IPS-18a (cell line): ENCODE measurements at regions not wholly inside any gene's neighbourhood (a gene's known extent, or its start where the extent isn't known, plus 50 kb on each side); places are given as distances from the start of the nearest gene placed in this dataset.

ENCODE experiments used
- H3K27ac ChIP-seq: one replicate; pipeline ENCODE4 v1.5.1; 2013; ENCODE audit warnings: low read length
- H3K27me3 ChIP-seq: one replicate; pipeline ENCODE4 v1.6.1; 2013; ENCODE audit warnings: mild to moderate bottlenecking, low read length; ENCODE audit not compliant: control insufficient read depth, insufficient read depth
- H3K36me3 ChIP-seq: one replicate; pipeline ENCODE4 v1.6.1; 2013; ENCODE audit warnings: low read depth, low read length; ENCODE audit not compliant: control insufficient read depth
- H3K4me1 ChIP-seq: one replicate; pipeline ENCODE4 v1.6.1; 2013; ENCODE audit warnings: low read depth, low read length; ENCODE audit not compliant: control insufficient read depth
- H3K4me3 ChIP-seq: one replicate; pipeline ENCODE4 v1.5.1; 2013; ENCODE audit warnings: low read length
- H3K9ac ChIP-seq: one replicate; pipeline ENCODE4 v1.6.1; 2013; ENCODE audit warnings: mild to moderate bottlenecking, low read length, moderate library complexity
- H3K9me3 ChIP-seq: one replicate; pipeline ENCODE4 v1.6.1; 2013; ENCODE audit warnings: low read depth, low read length; ENCODE audit not compliant: control insufficient read depth

DNA sequence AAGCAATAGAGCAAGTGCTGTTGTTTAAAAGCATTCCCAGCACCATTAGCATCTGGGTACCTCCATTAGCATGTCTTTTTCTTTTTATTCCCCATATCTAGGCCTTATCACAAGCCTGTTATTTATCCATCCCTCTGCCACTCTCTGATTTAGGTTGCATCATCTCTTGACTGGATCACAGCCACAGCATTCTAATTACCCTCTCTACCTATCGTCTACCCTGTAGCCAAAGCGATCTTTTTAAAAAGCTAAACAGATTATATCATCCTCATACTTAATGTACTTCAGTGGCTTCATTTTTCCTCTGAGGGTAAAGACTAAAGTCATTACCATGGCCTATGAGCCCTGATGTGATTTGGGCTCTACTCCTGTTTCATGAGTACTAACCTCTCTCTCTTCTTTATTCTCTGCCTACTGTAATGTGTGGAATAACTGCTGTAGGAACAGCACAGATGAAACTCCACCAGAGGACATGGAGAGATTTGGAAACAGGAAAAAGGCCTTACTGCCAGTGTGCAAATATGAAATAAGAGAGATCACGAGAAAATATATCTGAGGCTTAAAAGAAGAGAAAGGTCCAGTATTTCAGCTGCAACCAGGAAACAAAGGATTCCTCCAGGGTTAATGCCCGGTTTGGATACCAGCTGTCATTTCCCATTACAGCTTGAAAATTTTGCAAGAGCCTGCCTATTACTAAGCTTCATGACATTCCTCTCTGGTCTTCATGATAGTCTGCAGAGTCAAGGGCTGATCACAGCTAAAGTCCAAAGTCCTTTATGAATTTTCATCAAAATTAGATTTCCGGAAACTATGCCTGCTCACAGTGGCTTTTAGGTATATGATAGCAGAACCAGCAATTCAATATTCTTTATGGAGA is 422.5 kb upstream of the PDE3A start:
- H3K27me3 ChIP-seq = no peaks in the 10 kb centered on the region
- no peaks in the 10 kb centered on the region for H3K9me3 ChIP-seq
- no peak overlapping the region for H3K4me3 ChIP-seq
- H3K36me3 ChIP-seq = no peaks in the 10 kb centered on the region
- H3K4me1 ChIP-seq = no peaks in the 10 kb centered on the region
- H3K9ac ChIP-seq = no peak overlapping the region
- H3K27ac ChIP-seq = no peak overlapping the region

DNA sequence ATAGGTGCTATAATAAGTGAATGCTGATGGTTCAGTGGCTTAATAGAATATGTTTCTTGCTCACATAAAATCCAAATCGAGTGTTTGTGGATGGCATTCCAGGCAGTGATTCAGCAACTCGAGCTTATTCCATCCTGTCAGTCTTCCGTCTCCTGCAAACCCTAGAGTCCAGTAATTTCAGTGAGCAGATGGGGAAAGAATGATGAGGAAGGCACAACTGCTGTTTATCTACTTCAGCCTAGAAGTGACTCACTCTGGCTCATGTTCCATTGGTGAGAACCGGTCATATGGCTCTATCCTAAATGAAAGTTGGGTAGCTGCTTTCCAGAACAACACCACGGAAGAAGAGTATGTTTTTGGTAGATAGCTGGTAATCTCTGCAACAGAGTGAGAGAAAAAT is 421.8 kb upstream of the PDE3A start:
- Histone ChIP-seq H3K4me1 (no peaks in the 10 kb centered on the region), H3K9me3 (no peaks in the 10 kb centered on the region), H3K9ac (no peak overlapping the region), H3K27me3 (no peaks in the 10 kb centered on the region), H3K27ac (no peak overlapping the region), H3K4me3 (no peak overlapping the region), H3K36me3 (no peaks in the 10 kb centered on the region)

DNA sequence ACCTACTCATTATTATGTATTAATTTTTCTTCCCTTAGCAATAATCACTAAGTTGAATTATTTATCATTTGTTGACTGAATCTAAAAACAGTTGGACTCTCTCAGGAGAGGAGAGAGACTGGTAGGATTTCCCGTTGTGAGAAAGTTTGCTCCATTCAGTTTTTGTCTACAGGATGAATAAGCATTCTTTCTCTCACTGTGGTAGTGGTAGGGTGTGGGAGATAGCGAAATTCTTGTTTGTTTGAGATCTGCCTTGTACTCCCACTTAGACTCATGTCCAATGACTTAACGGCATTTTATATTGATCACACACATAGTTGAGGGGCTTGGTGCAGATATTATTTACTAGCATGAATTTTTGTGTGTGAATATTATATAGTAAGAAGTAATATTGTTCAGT is 421.0 kb upstream of the PDE3A start:
- H3K36me3 ChIP-seq = no peaks in the 10 kb centered on the region
- H3K4me1 ChIP-seq = no peaks in the 10 kb centered on the region
- H3K27ac ChIP-seq = no peak overlapping the region
- H3K9me3 ChIP-seq = no peaks in the 10 kb centered on the region
- H3K4me3 ChIP-seq = no peak overlapping the region
- no peak overlapping the region for H3K9ac ChIP-seq
- no peaks in the 10 kb centered on the region for H3K27me3 ChIP-seq

DNA sequence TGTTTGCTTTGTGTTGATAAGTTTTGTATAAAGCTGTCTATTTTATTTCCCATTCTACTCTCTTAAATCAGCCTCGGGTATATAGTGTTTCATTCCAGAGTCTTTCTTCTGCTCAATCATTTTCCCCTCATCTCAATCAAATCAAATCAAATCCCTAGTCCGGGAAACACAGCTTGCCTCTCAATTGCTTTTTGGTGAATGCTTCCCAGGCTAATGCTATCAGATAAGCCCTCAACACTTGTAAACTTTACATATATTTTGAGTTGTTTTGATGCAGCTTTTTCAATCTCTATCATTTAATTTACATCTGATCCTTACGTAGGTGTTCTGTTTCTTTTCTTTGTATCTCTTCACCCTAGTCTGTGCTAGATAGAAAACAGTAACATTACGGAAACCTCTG is 416.7 kb upstream of the PDE3A start:
- Histone ChIP-seq H3K27me3 (no peaks in the 10 kb centered on the region), H3K4me1 (no peaks in the 10 kb centered on the region), H3K9ac (no peak overlapping the region), H3K9me3 (no peaks in the 10 kb centered on the region), H3K27ac (no peak overlapping the region), H3K36me3 (no peaks in the 10 kb centered on the region), H3K4me3 (no peak overlapping the region)

DNA sequence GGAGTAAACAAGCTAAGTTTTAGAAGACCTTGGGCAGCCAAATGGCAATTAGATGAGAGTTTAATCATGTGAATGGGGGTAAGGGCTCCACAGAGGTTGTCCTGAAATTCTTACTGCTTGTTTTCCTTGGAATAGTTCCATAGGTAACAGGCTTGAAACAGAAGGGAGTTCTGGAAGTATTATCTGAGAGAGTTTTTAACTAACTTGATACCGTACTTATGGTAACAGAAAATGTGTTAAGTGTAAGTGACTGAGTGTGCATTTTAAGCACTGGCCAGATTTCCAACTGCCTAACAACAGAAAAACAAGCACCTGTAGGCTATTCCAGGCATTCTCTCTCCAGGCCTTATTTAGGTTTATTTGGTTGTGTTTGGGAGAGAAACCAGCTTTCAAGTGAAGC is 414.6 kb upstream of the PDE3A start:
- Histone ChIP-seq H3K36me3 (no peaks in the 10 kb centered on the region), H3K4me3 (no peak overlapping the region), H3K4me1 (no peaks in the 10 kb centered on the region), H3K9ac (no peak overlapping the region), H3K27ac (no peak overlapping the region), H3K9me3 (no peaks in the 10 kb centered on the region), H3K27me3 (no peaks in the 10 kb centered on the region)

DNA sequence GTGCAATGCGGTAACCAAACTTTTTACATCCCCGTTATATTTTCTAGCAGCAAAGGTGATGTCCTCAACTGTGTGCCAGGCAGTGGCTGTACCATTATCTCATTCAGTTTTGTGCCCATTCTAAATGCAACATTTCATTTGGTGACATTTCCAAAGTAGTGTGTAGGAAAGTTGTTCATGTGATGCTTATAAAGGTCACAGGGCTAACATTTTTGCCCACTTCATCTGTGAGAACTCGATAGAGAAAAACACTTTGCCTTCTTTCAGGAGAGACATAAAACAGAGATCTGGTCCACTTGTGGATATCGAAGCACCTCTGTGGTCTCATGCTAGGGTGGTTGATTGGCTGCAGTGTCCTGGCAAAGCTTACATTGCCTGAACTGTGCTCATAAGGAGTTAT is 414.2 kb upstream of the PDE3A start:
- Histone ChIP-seq H3K9ac (no peak overlapping the region), H3K4me1 (no peaks in the 10 kb centered on the region), H3K27ac (no peak overlapping the region), H3K9me3 (no peaks in the 10 kb centered on the region), H3K27me3 (no peaks in the 10 kb centered on the region), H3K36me3 (no peaks in the 10 kb centered on the region), H3K4me3 (no peak overlapping the region)

DNA sequence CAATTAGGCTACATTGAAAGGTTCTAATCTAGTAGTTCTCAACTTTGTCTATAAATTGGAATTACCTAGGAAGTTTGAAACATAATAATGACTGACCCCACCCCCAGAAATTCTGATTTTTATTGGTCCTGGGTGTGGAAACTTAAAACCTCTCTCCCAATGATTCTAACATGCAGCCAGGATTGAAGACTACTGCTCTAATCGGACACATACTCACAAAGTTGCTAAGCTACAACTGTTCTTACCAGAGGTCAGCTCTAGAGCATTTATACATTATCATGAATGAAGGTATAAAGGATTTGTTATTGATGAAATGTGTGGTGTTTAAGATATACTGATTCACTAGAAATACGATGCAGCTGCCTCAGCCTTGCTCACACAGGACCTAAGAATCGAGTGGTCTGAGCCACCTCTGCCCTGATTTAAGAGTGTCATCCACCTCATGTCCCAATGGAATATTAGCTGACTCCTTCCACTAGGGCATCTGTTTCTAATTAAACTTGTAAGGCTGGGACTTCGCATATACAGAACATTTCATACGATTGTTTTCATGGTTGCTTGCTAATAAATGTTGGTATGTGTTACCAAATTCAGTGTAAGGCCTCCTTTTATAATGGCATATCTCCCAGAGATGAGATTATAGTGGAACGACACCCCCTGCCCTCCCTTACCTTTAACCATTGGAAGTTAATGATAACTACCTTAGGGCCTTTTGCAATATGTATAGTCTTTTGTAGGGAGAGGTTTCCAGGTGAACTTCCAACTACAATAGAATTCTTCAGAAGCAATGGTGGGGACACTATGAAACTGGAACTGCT is 410.8 kb upstream of the PDE3A start:
- no peaks in the 10 kb centered on the region for H3K9me3 ChIP-seq
- no peaks in the 10 kb centered on the region for H3K27me3 ChIP-seq
- H3K4me3 ChIP-seq = no peak overlapping the region
- no peak overlapping the region for H3K27ac ChIP-seq
- H3K36me3 ChIP-seq = no peaks in the 10 kb centered on the region
- no peaks in the 10 kb centered on the region for H3K4me1 ChIP-seq
- no peak overlapping the region for H3K9ac ChIP-seq

DNA sequence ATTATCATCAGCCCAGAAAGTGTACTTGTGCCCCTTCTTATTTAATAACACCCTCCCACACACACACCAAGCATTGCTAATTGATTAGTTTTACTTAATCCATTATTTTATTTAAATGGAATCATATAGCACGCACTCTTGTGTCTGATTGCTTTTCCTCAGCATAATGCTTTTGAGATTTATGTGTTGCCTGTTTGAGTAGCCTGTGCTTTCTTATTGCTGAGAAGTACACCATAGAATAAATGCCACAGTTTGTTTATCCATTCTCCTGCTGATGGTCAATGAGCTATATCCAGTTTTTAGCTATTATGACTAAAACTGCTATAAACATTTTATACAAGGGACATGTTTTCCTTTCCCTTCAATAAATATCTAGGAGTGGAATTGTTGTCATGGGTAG is 409.9 kb upstream of the PDE3A start:
- Histone ChIP-seq H3K36me3 (no peaks in the 10 kb centered on the region), H3K4me3 (no peak overlapping the region), H3K9me3 (no peaks in the 10 kb centered on the region), H3K27ac (no peak overlapping the region), H3K9ac (no peak overlapping the region), H3K27me3 (no peaks in the 10 kb centered on the region), H3K4me1 (no peaks in the 10 kb centered on the region)

DNA sequence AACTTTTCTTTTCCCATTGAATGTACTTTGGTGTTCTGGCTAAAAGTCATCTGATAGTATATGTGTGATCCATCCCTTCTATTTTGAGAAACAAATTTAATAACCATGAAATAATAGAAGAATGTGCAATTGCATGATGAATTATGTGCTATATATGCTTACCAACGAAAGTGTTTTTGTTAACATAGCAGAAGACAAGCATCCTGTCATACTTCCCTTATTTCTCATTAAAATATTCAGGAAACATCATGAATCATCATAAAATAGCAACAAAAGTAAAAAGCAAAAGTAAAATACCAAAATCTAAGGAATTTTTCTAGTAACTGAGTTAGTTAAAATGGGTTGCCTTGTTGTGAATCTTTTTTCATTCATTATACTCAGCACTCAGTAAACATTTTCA is 409.0 kb upstream of the PDE3A start:
- peaks cover 6% of the 10 kb centered on the region for H3K4me1 ChIP-seq
- H3K4me3 ChIP-seq = no peak overlapping the region
- no peak overlapping the region for H3K9ac ChIP-seq
- no peaks in the 10 kb centered on the region for H3K9me3 ChIP-seq
- H3K36me3 ChIP-seq = no peaks in the 10 kb centered on the region
- no peak overlapping the region for H3K27ac ChIP-seq
- H3K27me3 ChIP-seq = no peaks in the 10 kb centered on the region

DNA sequence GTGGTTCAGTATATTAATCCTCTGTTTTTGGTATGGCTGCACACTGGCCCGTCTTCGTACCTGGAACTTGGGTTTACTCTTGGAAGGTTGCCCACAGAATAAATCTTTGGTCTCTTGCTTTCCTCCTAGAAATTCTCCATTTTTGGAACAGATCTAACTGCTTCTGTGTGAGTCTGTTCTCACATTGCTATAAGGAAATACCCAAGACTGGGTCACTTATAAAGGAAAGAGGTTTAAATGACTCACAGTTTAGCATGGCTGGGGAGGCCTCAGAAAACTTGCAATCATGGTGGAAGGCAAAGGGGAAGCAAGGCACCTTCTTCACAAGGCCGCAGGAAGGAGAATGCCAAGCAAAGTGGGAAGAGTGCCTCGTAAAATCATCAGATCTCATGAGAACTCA is 407.8 kb upstream of the PDE3A start:
- H3K9ac ChIP-seq = no peak overlapping the region
- no peak overlapping the region for H3K27ac ChIP-seq
- H3K4me1 ChIP-seq = peaks cover 7% of the 10 kb centered on the region
- H3K9me3 ChIP-seq = no peaks in the 10 kb centered on the region
- H3K36me3 ChIP-seq = no peaks in the 10 kb centered on the region
- no peak overlapping the region for H3K4me3 ChIP-seq
- H3K27me3 ChIP-seq = no peaks in the 10 kb centered on the region

DNA sequence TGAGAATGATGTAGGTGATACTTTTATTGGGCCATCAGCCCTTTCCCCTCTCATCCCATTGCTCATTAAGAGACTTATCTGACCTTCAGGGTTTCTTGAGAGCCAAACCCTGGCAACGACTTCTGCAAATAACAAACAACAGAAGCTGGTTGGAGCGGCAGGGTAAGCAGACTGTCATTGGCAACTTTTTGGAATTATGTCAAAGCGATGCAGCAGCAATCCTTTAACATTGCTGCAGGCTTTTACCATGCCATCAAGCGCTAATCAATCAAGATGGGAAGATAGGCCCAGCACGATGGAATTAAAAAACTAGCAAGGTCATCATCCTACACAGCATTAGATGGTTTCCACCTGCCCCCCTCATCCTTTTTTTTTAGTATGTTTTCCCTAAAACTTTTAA is 406.1 kb upstream of the PDE3A start:
- Histone ChIP-seq H3K9me3 (no peaks in the 10 kb centered on the region), H3K4me3 (no peak overlapping the region), H3K27ac (no peak overlapping the region), H3K36me3 (no peaks in the 10 kb centered on the region), H3K9ac (no peak overlapping the region), H3K27me3 (no peaks in the 10 kb centered on the region), H3K4me1 (peaks cover 7% of the 10 kb centered on the region)

DNA sequence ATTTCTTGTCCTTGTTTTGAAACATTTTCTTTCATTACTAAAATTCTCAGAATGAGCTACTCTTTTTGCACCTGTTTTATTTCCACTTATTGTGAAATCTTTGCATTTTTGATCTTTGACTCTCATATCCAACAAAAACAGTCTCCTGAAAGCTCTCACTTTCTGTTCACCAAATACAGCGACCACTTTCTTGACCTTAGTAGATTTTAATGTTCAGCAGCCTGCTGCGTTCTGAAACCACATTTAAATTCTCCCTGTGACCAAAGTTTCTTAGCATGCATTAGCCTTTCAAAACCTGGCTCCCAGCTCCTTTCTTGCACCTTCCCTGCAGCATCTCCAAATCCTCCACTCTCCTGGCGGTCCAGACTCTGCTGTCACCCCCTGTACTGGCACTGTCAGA is 404.4 kb upstream of the PDE3A start:
- Histone ChIP-seq H3K9me3 (no peaks in the 10 kb centered on the region), H3K9ac (no peak overlapping the region), H3K36me3 (no peaks in the 10 kb centered on the region), H3K4me1 (peaks cover 13% of the 10 kb centered on the region), H3K27me3 (no peaks in the 10 kb centered on the region), H3K4me3 (no peak overlapping the region), H3K27ac (no peak overlapping the region)
